Liver (tissue), 3 donors: ENCODE measurements at regions not wholly inside any gene's neighbourhood (a gene's known extent, or its start where the extent isn't known, plus 50 kb on each side); places are given as distances from the start of the nearest gene placed in this dataset.

Source experiments
- ATF3 ChIP-seq: IDR thresholded peaks from 2 replicates; pipeline ENCODE4 v1.6.1; 2016; ENCODE audit warnings: antibody characterized with exemption
- CTCF ChIP-seq: fragments of 150-350 bp; IDR thresholded peaks from 2 replicates; pipeline ENCODE4 v1.5.1; 2017; ENCODE audit warnings: improper control_type of control experiment, low read depth, low read length; ENCODE audit not compliant: missing input control
- HNF4G ChIP-seq: IDR thresholded peaks from 2 replicates; pipeline ENCODE4 v1.6.1; 2016; ENCODE audit warnings: antibody characterized with exemption
- MAX ChIP-seq: IDR thresholded peaks from 2 replicates; pipeline ENCODE4 v1.6.1; 2016; ENCODE audit warnings: antibody characterized with exemption
- REST ChIP-seq: IDR thresholded peaks from 2 replicates; pipeline ENCODE4 v1.6.1; 2016; ENCODE audit warnings: antibody characterized with exemption, mild to moderate bottlenecking
- YY1 ChIP-seq: IDR thresholded peaks from 2 replicates; pipeline ENCODE4 v1.6.1; 2016; ENCODE audit warnings: antibody characterized with exemption, mild to moderate bottlenecking
- donor health status: healthy.
- donor health status: healthy.

- TF ChIP-seq YY1 (no peak), HNF4G (no peak), ATF3 (no peak), CTCF (no peak), REST (no peak), MAX (no peak)
Observed at GRCh38 chr5:74164725-74165235, 475.7 kb downstream of the ENC1 start.
